GM18867 (cell line): ENCODE measurements at regions not wholly inside any gene's neighbourhood (a gene's known extent, or its start where the extent isn't known, plus 50 kb on each side); places are given as distances from the start of the nearest gene placed in this dataset.
A peak's percentile ranks its signal among the peaks of the same experiment; 100 is the strongest.

Experiments used
- ATAC-seq: cut with Tn5 transposase; IDR thresholded peaks from one replicate; pipeline ENCODE4 v1.9.1; 2021; ENCODE audit warnings: mild to moderate bottlenecking, moderate library complexity; ENCODE audit not compliant: unreplicated experiment

DNA sequence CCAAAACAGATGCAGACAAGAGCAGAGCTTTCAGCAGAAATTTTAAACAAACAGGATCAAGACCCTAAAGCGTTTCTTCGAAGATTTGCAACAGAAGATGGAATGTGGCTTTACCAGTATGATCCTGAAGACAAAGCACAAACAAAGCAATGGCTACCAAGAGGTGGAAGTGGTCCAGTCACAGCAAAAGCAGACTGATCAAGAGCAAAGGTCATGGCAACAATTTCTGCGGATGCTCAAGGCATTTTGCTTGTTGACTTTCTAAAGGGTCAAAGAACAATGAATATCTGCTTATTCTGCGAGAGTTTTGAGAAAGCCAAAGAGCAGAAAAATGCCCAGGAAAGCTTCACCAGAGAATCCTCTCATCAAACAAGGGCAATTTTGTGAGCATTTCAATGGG is 130.4 kb downstream of the MBL2 start:
- no peak for ATAC-seq

DNA sequence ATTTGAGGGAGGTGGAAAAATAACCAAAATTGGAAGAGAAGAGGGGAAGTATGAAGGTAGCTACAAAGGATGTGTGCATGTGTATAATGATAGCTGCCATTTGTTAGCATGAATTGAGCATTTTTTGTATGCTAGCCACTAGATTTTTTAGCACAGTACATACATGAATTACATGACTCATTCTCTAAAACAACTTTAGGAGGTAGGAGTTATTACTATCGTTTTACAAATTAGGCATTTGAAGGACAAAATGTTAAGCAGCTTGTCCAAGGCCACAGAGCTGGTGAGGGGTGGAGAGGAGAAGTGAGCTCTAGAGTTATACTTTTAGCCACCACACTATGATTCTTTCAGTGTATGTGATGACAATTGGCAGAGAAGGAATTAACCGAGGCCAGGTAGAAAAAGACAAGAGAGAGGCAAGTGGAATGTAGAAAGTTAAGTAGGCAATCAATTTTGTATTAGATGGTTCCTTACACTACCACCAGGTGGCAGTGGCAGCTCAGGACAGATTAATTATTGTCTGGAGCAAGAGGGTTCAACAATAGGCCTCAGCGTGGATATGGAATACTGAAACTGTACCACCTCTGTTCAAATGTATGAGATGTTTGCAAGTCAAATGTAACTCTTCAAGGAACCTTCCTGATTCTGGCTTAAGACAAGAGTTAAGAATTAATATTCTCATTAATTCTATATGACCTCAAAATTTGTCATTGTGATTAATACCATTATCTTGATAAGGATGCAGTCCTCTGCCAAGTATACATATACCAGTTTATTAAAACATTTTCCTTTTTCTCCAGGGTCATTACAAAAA is 128.0 kb downstream of the MBL2 start:
- peak; percentile 91 for ATAC-seq

DNA sequence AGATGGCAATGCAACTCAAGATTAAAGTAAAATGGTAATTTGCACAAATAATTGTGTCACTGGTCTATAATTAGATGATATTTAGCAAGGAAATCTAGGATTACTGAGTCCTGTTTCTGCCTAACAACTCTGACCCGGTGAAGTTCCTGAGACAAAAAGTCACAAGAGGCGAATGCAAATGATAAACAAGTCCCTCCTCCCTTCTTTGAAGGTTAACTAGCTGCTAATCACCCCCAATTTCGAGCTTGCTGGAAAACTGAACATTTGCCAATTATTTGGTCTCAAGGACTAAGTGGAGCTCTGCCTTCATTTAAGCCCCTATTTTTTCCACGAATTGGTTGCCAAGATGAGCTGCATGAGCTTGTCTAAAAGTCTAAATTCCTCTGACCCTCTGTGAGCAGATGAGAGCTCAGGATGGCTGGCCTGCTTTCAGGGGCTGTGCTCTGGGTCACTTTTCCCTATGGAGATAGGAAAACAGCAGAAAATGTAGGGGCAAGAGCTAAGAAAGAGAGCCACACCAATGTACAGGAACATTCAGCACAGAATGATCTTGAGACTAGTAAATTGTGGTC is 127.3 kb downstream of the MBL2 start:
- no peak for ATAC-seq

DNA sequence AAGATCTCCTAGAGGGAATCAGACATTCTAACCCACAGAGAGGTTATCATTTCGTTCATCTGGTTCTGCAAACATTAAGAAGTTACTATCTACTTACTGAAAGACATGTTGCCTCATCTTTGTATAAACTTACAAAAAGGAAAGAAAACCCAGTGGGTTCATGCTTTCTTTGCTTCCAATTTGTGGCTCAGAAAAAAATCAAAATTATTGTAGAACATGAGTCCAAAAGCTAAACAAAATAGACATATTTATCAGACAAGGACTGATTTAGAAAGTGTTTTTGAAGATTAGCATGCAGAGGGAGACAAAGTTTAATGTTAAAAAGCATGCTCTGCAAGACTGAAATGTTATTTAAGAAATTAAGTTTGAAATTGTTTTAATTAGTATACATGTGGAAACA is 123.1 kb downstream of the MBL2 start:
- ATAC-seq, result no peak

DNA sequence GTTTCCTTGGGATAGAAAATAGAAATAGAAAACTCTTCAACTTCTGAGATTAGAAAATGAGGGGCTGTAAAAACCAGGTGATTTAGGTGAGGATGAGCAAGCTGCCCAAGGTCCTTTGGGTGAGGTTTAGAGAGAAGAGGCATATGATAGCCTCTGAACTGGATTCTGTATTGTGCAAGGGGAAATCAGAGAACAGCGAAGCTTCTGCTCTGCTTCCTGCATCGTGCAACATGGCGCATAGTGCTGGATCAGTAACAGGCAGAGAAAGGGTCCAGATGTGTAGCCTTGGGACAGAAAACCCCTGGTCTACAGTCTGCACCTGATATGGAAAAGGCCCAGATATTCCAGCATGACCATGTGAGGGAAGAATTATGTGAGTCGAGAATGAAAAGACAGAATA is 121.7 kb downstream of the MBL2 start:
- ATAC-seq, result no peak

DNA sequence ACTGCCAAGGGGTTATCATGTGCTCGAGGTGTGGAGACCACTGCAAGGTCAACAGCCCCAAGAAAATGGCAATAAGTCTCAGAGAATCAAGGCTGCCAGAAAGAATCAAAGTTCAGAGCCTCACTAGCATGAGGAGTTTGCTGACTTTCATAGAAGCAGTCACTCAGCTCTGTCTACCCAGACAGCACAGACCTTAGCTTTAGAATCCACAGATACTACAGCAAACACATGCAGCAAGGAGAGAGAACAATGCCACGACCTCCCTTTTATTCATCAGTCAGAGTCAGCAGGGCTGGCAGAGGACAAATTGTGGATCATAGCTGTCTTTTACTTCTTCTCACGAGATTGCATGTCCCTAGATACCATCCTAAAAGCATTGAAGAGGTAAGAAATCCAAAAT is 121.3 kb downstream of the MBL2 start:
- ATAC-seq, result no peak

DNA sequence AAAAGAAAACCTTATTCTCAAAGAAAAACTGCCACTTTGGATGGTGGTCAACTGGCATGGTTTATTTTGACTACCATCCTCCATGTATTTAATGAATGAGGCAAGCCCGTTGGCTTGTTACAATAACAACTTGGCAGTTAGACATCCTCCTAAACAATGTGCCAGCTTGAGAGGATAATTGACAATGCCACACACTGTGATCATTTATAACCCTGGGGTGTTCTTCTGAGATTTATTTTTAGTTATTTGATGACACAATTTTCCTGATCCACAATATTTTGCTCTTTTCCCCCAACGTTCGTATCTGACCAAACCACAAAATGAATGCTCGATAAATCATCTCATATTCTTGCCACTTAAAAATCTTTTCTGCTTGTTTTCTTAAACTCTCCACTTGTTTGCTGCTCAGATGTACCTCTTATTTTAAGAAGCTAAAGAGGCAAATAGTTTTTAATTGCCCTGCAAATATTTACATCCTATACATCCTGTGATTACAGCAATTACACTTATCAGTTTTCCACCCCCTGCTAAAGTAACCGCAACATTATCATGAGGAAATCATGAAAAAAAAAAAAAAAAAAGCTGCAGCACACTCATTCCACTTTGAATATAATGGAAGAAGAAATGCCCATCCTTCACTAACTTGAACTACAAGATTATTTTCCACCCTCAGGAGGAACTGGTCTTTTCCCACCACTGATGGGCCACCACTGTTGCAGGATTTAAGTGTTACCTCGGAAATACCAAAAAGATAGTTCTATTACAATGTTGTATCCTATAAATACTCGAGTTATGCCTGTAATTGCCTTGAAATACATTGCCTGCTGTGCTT is 119.9 kb downstream of the MBL2 start:
- ATAC-seq, result no peak

DNA sequence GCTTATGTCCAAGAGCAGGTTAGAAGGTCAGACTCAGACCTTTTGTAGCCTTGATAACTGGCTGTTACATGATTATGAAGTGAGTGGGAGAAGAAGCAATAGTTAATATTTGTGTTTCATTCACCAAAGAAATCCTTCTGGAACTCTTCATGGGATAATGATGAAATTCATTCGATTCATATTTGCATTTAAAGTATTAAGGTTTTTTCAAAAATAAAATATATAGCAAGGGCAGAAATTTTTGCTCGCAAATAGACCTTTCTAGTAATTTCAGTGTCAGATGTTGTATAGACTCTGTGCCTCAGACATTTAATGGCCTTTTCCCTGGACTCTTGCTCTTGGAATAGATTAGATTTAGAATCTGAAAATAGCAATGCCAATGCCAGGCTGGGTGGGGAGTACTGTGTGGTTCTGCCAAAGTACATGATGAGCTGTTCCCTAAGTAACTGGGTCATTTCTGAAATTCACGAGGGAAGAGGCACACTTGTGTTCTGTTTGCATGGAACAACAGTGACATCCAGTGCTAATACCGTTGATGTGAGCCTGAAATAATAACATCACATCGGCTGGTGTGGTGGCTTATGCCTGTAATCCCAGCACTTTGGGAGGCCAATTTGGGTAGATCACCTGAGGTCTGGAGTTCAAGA is 119.2 kb downstream of the MBL2 start:
- ATAC-seq, result no peak

DNA sequence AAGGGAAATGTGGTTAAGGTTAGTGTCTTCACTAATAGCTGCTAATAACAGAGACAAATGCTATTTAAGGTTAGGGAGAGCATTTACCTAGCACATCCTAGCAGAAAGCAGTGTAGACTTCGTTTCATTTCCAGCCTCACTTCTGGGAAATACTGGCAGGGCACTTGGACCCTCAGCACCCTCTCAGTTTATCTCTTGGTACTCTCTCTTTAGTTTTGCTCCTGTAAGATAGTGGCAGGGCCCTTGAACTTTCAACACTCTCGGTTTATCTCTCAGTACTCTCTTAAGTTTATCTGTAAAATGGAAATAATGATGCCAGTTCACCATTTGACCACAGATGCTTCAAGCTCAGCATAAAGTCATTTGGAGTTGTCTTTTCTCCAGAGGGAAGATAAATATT is 118.4 kb downstream of the MBL2 start:
- ATAC-seq, result no peak

DNA sequence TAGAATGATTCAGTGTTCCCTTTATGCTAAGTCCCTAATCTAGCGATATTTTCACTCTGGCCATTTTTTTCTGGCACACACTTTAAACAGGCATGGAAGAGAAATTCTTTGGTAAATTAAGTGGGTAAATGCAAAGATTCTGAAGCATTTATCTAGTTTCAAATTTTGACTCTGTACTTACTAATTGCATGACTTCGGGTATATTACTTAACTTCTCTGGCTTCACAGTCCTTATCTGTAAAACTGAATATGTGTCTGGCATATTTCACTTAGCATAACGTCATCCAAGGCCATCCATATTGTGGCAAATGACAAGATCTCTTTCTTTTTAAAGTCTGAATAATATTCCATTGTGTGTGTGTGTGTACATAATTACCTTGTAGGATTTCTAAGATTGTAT is 114.5 kb downstream of the MBL2 start:
- no peak for ATAC-seq

DNA sequence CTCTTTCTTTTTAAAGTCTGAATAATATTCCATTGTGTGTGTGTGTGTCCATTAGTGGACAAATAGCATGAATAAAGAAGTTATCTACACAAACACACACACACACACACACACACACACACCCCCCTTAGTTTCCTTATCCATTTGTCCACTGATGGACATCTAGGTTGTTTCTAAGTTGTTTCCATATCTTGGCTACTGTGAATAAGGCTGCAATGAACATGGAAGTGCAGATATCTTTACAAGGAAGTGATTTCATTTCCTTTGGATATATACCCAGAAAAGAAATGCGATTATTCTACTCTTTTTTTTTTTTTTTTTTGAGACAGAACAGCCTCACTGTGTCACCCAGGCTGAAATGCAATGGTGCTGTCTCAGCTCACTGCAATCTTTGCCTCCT is 113.5 kb downstream of the MBL2 start:
- ATAC-seq, result no peak

DNA sequence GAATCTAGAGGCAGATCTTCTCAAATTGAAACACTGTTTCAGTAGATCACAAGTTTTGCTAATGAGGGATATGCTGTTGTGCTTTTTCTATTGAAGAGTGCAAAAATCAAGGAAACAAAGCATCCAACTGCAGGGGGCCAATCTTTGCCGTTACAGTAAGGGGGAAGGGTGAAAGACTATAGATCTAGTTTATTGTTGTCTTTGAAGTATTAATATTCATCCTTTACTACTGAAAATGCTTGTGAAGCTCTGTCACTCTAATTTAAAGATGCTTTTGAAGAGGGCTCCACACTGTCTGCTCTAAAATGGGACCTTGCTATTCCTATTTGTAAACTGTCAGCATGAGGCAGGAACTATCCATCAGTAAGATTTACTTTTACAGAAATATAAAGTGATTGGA is 110.3 kb downstream of the MBL2 start:
- no peak for ATAC-seq

DNA sequence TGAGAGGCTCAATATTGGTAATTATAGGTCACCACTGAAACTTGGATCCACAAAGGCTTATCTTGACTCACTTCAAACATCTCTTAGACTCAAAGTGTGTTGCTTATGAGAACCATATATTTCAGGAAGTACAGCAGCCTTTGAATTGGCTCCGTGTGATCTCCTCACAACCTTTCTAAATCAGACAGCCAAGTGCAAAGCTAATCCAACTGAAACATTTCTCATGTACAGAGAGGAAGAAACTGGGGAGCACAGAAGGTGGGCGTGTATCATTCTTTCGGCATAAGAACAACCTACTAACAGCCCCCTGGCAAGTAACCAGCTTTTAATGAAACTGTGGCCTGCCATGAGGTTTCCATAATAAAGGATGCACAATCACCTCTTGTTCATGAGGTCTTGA is 109.4 kb downstream of the MBL2 start:
- no peak for ATAC-seq

DNA sequence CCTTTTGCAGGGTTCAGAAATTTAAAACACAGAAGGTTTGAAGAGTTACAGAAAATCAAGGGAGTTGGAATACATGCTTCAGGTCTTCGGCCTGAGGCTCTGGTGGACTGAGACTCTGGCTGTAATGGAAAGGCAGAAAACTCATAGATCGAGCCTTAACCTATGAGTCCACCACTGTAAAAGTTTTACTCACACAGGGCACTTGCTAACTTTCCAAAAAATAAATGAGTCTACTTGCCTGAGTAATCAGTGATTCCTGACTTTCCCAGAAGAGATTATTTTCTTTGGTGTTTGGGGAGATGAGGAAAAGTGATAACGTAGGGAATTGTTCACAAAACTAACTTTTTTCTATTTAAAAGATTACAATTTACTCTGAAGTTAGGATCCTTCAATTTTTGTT is 108.0 kb downstream of the MBL2 start:
- ATAC-seq, result no peak

DNA sequence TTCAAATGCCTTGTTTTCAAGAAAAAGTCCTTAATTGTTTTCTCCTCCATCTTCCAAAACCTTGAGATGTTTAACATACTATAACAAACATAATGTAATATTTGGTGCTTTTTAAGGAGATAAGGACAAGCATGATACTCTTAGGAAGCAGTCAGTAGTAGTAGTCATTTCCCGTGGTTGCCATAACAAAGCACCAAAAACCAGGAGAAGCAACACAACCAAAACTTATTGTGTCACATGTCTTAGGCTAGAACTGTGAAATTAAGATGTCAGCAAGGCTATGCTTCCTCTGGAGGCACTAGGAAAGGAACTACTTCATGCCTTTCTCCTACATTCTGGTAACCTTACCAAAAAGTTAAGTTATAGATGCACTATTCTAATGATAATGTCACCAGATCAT is 106.8 kb downstream of the MBL2 start:
- no peak for ATAC-seq

DNA sequence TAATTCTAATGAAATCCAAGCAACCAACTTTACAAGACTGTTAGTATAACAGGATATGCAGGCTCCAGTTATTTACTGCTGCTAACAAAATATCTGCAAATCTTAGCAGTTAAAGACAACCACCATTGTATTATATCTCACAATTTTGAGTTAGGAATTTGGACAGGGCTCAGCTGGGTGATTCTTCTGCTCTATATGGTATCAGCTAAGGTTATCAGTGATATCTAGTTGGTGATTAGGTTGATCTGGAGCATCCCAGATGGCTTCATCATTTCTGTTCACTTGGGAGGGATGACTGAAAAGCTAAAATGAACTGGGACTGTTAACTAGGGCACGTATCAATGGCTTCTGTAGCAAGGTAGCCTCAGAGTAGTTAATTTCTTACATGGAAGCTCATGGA is 105.7 kb downstream of the MBL2 start:
- no peak for ATAC-seq

DNA sequence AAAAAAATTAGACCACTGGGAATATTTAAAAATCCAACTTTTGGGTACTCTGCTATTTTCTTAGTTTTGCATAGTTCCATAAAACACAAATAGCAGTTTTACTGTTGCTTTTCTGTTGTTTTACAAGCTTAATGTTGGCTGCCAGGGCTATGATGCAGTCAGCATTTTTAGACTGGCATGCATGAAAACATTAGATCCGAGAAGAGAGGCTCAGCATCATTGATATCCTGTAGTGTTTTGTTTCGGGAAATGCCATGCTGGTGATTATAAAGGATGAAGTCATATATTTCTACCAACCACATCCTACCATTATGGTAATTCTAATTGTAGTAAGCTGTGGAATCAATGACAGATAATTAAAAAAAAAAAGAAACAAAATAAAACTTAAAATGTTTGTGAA is 104.6 kb downstream of the MBL2 start:
- no peak for ATAC-seq

DNA sequence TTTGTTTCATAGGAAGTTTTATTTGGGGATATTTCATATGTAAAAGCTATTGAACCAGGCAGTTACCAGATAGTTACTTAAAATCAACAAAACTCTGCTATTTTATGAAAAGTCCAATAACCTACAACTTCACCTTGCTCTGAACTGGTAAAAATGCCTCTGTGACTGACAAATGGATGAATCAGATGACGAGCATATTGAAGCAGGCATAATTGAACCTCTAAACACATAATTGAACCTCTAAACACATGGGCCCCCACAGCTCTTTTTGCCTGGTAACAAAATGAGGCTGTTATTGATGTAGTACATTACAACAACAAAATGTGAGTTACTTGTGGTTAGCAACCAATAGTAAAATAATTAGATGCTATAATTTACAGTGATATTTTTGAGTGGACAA is 99.7 kb downstream of the MBL2 start:
- ATAC-seq, result no peak

DNA sequence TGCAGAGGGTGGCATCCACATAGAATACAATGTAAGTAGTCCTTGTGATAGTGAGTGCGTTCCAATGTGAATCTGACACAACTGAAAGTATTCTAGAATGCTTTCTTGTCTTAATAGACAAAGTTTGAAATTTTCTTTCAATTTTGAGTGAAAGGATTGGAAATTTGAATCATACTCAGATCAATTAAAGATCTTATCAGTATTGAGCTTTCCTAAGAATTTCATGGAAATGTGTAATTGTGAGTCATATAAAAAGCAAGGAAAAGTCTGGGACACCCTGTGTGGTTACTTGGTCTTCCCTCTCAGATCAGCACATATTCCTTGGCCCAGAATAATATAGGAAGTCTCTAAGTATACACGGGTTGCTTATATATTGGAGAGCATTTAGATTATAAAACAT is 99.1 kb downstream of the MBL2 start:
- ATAC-seq, result no peak

DNA sequence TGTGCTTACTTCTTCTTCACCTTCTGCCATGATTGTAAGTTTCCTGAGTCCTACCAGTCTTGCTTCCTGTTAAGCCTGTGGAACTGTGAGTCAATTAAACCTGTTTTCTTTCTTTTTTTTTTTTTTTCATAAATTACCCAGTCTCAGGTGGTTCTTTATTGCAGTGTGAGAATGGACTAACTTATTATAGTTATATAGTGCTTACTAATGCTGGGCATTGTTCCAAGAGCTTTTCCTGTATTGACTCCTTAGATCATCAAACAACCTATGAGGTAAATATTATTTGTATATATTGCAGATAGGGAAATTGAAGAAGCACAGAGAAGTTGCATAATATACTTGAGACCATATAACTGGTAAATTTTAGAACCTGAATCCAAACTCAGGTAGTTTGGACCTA is 98.1 kb downstream of the MBL2 start:
- ATAC-seq, result no peak

DNA sequence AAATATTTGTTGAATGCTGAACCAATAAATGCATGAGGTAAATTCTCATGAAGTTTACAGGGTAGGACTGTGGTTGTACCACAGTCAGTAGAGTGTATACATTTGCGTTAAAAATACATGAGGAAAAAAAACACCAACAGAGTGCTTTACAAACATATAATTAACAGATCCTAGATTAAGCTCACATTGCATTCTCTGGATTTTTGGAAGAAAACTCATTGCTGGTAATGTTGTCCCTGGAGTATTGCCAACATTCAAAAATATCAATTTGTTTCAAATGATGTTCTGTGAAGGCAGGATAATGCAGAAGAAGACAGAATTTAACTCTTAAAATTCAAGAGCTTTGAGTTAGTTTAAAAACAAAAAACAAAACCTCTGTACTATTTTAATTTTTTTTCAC is 95.5 kb downstream of the MBL2 start:
- no peak for ATAC-seq

DNA sequence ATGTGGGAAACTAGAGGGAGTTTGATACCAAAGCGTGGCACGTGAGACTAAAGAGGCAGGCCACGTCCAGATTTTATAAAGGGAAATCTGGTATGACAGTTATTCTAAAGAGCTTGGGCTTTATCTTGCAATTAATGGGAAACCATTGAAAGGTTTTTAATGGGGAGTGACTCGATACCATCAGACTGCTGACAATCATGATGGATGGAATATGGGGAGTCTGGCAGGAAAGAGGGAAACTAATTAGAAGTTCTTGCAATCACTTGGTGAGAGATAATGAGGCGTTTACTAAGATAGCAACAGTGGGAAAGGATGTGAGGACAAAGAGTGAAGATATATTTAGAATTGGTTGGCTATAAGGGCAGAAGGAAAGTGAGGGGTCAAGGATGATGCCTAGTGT is 94.0 kb downstream of the MBL2 start:
- ATAC-seq, result no peak
